Stimulated activated CD8-positive, alpha-beta memory T cell treated with anti-CD3 and anti-CD28 coated beads, Interleukin-15, amount 100 ng/mL, for 48 hours (primary cell): ENCODE measurements at regions not wholly inside any gene's neighbourhood (a gene's known extent, or its start where the extent isn't known, plus 50 kb on each side); places are given as distances from the start of the nearest gene placed in this dataset.

Experiments
- DNase-seq, 2 donors: peaks; one replicate each; pipeline ENCODE4 v3.0.0-alpha.2; 2020; ENCODE audit warnings: low read depth in 2 of 2

DNA sequence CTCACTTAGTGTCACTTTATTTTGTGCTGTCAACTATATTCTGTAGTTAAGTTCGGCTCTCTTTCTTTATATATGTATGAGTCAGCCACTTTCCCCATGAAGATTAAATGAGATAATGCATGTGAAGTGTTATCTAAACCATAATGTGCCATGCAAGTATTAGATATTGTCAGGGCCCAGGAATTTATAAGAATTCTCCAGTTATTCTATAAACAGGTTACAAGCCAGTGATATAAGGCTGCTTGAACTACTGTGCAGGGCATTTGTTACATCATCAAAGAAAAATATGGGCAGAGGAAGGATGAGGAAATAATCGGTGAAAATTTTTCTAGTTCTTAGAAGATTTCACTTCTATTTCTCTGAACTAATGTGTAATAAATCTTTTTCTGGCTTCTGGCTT lies 1049.0 kb upstream of the NR2F2 start:
- DNase-seq: no peak

DNA sequence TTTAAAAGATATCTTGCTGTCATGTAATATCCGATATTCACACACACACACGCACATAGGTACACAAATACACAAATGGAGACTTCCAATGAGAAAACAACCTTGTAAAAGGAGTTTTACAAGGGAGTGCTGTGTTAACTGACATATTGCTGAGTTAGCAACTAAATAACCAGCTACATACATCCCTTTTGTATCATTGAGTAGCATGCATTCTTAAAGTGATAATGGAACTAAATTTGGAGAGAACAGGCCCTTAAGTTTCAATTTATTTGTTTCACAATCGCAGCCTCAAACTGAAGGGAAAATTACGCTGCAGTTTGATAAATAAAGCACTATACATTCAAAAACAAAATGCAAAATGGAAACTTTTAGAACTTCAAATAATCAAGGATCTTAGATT lies 1046.0 kb upstream of the NR2F2 start:
- DNase-seq: no peak

DNA sequence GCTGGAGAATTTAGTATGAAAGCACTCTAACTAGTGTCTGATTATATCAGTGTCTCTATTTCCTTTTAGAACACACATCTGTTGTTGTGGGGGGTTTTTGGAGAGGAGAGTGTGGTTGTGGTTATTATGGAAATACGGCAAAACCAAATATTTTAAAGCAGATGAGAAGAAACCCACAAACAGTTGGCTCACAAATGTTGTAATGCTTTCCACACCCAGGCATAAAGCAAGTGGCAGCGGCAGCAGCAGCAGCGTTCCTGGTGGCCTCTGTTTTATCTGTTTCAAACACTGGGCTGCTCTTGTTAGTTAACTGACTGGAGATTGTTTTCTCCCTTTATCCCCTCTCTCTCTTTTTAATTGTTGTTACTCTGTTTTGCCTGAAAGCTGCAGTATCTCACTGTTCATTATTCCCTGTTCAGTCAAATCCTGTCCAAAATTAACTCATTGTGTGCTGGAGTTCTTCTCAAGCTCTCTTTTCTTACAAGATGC lies 1045.5 kb upstream of the NR2F2 start:
- DNase-seq: peak in 1 of 2 donors; percentile 4

DNA sequence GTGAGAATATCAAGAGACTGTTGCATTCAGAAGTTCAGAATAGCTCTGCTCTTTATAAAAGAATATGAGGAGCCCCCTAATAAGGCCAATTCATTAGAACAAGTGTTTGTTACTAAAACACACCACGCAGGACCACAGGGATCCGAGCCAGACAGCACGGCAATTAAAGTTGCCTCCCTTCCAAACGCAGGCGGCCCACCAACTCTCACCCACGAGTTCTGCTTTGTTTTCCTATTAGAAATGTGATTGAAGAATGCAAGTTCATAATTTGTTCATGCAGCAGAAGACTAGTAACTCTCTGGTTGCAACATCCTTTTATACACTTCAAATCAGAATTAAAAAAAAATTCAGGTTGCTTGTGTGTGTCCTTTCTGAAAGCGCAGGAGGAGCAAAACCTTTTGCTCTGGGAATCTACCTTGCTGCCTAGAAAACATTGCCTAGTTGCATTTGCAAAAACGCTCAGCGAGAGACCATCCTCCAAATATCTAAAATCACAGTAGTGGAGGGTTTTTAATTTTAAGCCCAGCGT lies 1044.1 kb upstream of the NR2F2 start:
- DNase-seq: no peak

DNA sequence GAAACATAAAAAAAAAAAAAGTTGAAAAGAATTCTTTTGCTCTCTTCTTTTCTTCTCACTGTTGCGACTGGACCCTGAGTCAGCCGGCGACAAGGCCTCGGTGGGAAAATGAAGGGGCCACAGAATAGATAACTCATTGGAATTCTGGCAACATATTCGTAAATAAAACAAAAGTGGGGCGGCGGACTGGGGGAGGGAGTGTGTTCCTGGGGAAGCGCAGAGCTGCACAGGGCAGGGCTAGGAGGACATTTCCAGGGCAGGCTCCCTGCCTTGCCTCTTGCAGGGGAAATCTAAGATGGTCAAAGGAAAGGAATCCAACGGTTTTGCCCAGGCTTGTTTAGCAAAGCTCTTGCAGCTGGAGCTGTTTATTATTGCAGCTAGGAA lies 1042.8 kb upstream of the NR2F2 start:
- DNase-seq: no peak

DNA sequence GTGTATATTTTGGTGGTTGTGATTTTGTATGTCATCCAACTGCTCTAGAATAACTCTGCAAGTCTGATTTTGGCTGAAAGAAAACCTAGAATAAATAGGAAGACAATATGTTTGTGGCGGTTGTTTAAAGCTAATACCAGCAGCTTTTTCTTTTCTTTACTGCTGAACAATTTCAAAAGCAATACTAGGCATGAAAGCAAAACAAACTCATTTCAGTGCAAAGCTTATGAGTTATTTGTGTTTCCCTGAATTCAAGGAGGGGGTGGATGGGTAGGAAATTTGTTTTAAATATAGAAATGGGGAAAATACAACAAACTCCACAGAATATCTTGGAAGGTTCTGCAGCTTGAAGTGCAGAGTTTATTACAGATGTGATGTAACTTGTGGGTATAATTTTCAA lies 1041.9 kb upstream of the NR2F2 start:
- no peak for DNase-seq

DNA sequence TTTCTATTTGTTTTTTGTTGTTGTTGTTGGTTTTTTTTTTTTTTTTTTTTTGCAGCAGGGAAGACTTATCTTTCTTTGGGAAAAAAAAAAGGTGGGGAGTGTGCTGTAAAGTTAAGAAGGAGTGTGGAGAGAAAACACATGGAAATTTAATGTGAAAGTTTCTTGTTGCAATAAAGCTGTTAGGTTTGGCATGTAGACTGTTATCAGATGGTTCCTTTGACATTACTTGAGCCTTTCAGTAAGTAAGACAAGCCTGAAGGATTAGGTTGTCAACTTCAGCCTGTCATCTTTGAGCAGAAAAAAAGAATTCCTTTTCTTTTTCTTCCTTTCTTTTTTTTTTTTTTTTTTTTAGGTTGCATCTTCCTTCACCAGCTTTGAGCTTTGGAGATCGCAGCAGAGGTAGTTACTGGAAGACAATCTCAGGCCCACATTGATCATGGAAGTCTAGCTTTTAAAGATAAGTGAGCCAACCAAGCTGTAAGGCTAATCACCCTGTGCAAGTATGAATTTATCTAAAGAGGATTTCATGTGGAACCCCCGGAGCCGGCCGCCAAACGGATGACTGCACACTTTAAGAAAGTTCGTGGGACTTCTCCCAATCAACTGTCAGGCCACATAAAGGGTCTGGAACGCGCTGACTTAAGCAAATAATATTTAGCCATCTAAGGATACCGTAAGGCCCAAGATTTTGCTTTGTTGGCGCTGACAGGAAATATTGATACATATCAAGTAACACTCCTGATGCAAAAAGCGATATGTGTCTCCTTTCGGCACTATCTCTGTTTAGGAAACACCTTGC lies 1040.1 kb upstream of the NR2F2 start:
- no peak for DNase-seq

DNA sequence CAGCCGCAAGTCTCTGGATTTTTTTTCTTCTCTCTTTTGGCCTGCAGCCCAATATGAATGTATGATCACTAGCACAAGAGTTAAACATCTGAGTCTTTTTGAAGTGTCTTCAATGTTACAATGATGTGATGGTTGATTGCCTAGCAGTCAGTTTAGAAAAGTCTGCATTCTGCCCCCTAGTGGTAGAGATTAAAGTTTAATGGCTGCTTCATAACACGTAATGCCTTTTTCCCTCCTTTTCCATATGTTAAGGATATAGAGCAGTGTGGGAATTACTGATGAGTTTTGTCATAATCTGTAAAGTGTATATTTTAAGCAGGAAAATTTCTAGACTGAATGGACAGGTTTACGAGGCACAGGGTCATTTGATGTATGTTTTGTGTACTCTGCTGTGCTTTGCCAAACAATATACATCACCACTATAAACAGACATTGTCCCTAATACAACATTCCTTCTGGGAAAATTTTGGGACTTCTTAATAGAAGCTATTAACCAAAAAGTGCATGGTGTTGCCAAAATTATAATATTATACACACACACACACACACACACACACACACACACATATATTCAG lies 1038.5 kb upstream of the NR2F2 start:
- DNase-seq: no peak

DNA sequence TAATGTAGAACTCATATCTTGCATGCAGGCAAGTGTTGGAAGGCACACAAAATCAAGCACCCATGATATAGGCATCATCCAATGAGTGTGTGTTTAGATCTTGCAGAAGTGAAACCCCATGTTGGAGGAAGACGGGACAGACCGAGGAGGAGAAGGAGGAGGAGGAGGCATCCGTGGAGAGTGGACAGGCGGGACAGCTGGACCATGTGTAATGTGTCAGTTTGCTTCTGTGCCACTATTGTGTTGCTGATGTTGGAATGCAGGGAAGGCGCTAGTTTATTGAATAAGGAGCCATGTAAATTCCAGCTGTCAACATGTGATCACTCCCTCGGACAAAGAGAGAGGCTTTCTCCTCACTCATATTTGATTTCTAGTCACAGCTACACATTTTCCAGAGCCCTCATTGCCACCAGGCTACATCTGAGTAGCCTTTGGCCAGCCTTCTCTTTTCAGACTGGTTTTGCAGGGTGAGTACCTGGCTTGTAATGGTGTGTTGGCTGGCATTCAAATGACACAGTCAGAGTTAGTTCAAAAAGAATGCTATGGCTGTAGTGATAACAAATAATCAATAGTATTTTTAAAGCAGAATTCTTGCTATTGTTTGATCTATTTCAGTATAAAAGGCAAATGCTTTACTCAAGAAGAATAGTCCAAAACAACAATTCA lies 1037.6 kb upstream of the NR2F2 start:
- DNase-seq: no peak

DNA sequence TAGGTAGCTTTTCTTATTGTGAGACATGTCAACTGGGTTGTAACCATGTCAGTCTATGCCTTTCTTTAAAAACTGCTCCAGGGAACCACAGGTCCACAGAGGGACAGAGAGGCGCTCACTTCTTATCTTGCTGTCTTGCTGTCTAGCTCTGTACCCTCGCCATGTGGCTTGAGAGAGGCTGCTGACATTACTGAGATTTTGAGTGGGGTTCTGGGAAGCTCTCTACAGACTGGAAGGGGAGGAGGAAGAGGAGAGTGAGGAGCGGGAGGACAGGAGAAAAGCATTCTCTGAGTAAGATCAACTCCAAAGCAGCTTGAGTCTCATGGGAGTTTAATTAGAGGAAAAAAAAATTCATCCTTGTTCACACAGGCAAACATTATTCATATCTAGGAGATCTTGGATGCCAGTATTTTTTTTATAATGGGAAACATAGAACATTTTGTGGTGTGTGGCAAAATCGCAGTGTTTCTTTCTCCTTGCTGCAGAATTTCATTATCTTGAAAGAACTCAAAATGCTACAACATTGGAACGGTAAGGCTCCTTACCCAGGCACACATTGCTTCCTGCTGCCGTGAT lies 1037.0 kb upstream of the NR2F2 start:
- DNase-seq: no peak

DNA sequence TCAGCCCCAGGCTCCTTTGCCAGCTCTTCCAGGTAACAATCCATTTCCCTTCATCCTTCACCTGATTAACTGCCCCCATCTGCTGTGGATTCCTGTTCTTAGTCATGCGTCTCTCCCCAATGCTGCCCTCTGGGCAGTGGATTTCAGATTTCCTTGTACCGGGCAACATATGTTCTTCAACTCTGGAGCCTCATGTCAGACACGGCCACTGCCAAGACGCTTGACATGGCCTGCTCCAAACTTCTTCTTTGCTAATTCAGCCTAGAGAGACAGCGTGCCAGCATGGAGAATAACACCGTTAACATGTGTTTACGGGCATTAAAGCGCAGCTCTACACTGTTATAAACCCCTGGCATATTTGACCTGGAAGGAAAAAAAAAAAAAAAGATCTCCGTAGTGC lies 1035.1 kb upstream of the NR2F2 start:
- DNase-seq: no peak

DNA sequence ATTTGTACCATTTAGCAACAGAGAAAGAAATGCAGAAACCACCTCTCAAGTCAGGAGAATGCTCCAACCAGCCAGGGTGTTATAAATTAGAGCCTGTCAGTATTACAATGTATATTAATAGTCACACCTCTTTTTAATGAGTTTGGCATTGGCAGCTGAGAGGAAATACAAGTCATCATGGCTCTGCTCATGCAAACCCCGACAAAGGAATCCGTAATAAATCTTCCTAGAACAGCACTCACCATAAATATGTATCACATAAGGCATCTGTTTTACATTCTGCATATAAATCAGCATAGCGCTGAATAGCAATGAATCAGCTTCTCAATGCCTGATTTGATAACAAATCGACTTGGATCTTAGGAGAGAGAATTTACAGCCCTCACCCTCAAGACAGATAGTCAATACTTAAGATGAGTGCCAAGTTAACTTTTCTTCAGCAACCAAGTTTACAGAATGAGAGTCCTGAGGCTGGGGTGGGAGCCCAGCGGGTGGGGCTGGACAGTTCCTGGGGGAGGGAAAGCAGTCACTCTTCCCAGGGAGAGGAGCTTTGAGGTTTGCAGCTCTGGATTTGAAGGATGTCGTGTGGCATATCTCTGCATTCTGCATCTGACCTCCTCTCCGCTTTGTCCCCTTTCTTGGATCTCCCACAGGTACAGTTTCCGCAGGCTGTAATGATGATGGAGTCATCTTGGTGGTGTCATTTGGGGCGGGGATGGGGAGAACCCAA lies 1034.4 kb upstream of the NR2F2 start:
- no peak for DNase-seq

DNA sequence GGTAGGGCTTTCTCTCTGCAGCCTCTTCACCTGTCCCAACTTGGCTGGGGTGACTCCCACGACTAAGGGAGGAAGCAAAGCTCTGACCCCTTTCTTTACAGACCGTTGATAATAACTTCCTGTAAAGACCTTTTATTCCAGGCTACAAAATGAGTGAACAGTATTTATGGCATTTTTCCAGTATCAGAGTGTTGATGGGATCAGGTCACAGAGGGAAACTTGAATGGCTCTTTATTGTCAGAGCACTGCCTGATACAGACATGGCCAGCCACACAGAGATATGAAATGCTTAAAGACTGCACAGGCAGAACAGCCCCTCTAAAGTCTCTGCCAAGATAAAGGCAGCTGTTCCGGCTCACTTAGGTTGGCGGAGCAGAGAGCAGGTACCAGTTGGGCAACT lies 1033.9 kb upstream of the NR2F2 start:
- DNase-seq: no peak

DNA sequence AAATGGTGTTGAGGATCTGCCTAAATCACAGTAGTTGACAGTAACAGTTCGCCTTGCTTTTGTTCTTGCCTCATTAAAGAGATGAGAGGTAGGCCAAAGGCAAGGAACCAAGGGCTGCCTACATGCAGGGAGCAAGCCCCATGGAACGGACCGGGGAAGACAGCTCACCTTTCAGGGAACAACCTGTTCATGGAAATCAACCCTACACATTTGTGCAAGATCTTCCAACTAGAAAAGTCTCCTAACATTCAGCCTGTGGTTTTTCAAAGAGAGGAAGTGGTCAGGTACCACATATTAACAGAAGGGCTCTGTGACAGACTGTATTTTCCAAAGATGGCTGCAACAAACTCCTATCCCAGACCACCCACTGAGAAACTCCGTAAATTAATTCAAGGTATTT lies 1031.8 kb upstream of the NR2F2 start:
- no peak for DNase-seq

DNA sequence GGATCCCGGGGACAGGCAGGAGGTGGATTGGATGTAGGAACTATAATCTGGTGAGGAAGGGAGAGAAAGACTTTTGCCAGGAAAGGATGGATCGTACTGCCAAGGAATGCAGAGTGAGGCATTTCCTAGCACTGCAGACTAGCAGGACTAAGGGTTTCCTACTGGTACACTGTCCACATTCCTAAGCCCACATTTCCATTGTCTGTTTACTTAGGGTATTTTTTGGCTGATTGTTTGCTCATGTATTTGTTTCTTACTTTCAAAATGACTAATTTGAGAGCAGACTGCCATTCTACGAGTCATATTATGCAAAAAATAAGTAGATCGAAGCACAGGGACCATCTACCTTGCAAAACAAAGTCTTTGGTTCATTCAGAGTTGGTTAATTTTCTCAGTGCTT lies 1029.5 kb upstream of the NR2F2 start:
- no peak for DNase-seq

DNA sequence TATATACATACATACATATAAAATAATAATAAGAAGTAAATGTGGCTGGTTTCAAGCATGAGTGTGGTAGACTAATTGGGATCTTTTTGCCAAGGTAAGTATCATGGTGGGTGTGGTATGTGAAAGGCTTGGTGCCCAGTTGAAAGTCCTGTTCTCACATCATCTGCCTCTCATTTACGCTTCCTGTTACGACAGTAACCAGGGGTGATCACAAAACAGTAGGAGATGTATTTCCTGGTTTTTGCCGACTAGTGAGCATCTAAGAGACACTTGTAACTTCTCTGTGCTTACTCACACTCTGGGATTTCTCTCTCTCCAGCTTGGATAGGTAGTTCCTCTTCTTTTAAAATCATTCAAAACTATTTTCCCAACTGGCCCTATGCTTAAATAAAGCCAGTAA lies 1028.3 kb upstream of the NR2F2 start:
- DNase-seq: no peak

DNA sequence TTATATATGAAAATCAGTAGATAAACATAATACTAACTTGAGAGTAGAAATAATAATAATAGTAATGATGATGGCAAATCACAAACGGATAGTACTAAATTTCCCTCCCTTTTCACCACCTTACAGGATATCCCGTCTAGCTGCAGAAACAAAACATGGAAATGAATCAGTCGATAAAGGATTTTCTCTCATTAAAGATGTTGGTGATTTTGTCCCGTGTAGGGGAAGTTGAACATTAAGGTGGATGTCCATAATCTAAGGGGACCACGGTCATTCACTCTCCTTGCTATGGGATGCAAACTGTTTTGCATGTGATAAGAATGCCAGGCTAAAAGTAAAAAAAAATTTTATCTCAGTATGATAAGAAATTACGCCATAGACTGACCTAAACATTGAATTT lies 1027.7 kb upstream of the NR2F2 start:
- no peak for DNase-seq

DNA sequence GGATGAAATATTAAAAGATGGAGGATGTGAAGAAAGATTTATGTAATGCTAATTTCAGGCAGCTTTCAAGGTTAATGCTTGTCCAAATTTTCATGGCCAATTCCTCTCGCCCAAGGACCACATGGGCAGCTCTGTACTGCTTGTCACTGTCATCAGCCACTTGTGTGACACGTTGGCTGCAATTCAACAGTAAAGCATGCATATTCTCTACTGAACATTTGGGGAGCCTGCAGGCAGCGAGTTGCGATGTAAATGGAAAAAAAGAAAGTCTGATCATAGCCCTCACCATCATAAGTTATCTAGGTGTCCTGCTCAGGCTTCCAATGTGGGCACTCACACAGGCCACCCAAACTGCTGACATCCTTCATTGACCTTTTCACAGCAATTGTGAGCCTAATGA lies 1026.8 kb upstream of the NR2F2 start:
- no peak for DNase-seq

DNA sequence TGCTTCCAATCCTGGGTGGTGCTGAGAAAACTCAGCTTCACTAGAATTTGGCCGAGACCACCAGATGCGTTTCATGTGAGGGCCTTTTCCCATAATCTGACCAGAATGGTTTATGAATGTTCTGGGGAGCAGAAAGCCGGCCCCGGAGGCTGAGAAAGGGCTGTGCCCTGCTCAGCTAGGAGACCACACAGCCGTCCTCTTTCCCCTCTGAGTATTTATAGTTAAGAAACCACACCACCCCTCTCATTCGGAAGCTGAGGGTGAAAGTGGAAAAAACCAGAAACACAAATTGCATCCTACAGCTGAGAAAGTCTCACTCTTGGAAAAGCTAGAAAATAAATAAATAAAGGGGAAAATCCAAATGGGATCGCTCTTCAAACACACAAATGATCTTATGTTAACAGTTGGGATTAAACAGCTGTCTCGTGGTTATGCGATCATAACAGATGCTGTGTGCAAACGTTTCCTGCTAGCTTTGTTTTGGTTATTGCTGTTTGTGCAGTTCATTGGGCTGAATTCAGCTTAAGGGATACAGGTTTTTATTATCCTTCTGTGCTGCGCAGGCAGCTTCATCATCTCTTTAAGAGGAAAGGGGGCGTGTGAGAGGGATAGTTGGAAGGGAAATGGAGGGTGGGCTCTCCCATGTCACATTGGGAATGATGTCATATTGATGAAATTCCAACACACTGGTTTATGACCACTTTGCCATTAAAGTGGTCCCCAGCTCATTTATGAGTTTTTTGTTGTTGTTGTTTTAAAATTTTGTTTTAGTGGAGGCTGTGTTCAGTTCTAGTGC lies 1026.2 kb upstream of the NR2F2 start:
- DNase-seq: no peak

DNA sequence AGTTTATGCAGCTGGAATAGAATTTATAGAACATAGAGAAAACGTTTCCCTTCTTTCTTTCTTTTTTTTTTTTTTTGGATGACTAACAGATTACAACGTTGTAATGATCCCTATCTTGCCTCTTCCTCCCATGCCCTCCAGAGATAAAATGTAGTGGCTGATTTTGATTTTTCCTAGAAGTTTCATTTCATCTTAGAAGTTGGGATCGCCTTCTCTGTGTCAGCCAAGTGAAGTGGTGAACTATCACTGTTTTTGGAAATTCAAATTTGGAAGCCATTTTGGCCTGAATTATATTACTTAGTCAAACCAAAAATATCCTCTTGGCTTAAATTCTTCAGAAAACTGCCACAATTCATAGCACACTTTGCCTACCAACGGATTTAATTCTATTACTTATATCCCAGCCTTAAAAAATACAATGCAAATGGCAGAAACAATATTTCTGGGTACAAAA lies 1025.5 kb upstream of the NR2F2 start:
- DNase-seq: no peak

DNA sequence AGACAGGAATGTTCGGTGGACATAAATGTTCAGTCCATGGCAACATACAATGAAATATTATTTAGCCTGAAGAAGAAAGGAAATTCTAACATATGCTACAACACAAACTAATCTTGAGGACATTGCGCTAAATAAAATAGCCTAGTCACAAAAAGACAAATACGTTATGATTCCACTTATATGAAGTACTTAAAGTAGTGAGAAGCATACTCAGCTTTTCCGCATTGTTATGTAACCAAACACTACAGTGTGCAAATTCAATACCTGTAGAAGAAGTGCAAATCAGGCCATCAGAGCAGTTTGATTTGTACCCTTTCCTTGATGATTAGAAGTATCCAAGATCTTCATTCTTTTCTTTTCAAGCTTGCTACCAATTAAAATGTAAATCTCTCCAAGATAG lies 1023.4 kb upstream of the NR2F2 start:
- DNase-seq: no peak
